H1 (cell line): ENCODE measurements at regions not wholly inside any gene's neighbourhood (a gene's known extent, or its start where the extent isn't known, plus 50 kb on each side); places are given as distances from the start of the nearest gene placed in this dataset.

Experiments
- BCL11A ChIP-seq, 2 experiments: IDR thresholded peaks; one replicate each; pipeline ENCODE4 v1.6.1; 2011; ENCODE audit warnings: low read depth in 2 of 2, low read length in 2 of 2, mild to moderate bottlenecking in 2 of 2
- CHD7 ChIP-seq: fragments of 300-600 bp; sonication (generic); IDR thresholded peaks from 2 replicates; pipeline ENCODE4 v1.7.1; 2012; ENCODE audit warnings: low read length, moderate library complexity, mild to moderate bottlenecking, inconsistent platforms; ENCODE audit not compliant: insufficient replicate concordance
- TCF12 ChIP-seq: IDR thresholded peaks from 2 replicates; pipeline ENCODE4 v1.6.1; 2011; ENCODE audit warnings: low read depth, mild to moderate bottlenecking, low read length

DNA sequence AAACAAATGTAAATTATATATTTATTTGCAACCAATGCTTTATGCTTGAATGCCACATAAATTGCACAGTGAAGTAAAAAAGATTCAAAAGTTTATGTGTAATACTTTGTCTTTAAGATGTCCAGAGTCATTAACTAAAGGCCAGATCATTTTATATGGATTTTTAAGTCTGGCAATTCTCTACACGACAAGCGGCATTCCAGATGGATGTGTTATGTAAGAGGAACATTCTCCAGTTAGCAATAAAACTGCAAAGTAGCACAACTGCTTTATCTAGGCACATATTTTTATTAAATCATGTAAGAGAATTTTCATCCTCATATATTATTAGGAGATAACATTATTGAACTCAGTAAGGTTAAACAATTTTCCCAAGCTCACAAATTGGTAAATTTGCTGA lies 1717.7 kb upstream of the SEL1L start (continued):
- no peak for TF ChIP-seq CHD7
- no peak for TF ChIP-seq BCL11A (IDR thresholded peaks at IDR 0.05; ENCODE audit: low read depth in 2 of 2, low read length in 2 of 2)
- TF ChIP-seq TCF12: no peak
